WTC11 (cell line): ENCODE measurements at regions not wholly inside any gene's neighbourhood (a gene's known extent, or its start where the extent isn't known, plus 50 kb on each side); places are given as distances from the start of the nearest gene placed in this dataset.

Experiments
- ATF1 ChIP-seq: sonication (generic); formaldehyde crosslinking; IDR thresholded peaks from 2 replicates; pipeline ENCODE4 v1.8.1; 2023; ENCODE audit warnings: mild to moderate bottlenecking, moderate library complexity, missing genetic modification reagents
- CTCF ChIP-seq: fragments of 200-600 bp; IDR thresholded peaks from 2 replicates; pipeline ENCODE4 v1.8.0; 2022; ENCODE audit warnings: antibody characterized with exemption
- GRHL2 ChIP-seq: fragments of 250-450 bp; sonication (Bioruptor Pico); IDR thresholded peaks from 2 replicates; pipeline ENCODE4 v1.8.0; 2022; ENCODE audit warnings: mild to moderate bottlenecking, moderate library complexity; ENCODE audit not compliant: insufficient replicate concordance, severe bottlenecking
- ZNF138 ChIP-seq: sonication (generic); formaldehyde crosslinking; conservative IDR thresholded peaks from 2 replicates; pipeline ENCODE4 v1.8.1; 2022; ENCODE audit warnings: mild to moderate bottlenecking, moderate library complexity, missing genetic modification reagents
- TF ChIP-seq, protein P1 (sequence below): fragments of 250-450 bp; sonication (Bioruptor Pico); conservative IDR thresholded peaks from 2 replicates; pipeline ENCODE4 v1.9.0; 2021; ENCODE audit warnings: mild to moderate bottlenecking
- TF ChIP-seq, protein P2 (sequence below): fragments of 250-450 bp; sonication (Bioruptor Pico); IDR thresholded peaks from 2 replicates; pipeline ENCODE4 v1.9.0; 2021; ENCODE audit warnings: mild to moderate bottlenecking, borderline replicate concordance
- TF ChIP-seq, protein P3 (sequence below): sonication (generic); formaldehyde crosslinking; IDR thresholded peaks from 2 replicates; pipeline ENCODE4 v1.8.0; 2022; ENCODE audit warnings: missing genetic modification reagents
- TF ChIP-seq, protein P4 (sequence below): sonication (generic); formaldehyde crosslinking; IDR thresholded peaks from 2 replicates; pipeline ENCODE4 v1.8.0; 2022; ENCODE audit warnings: mild to moderate bottlenecking, missing genetic modification reagents

DNA sequence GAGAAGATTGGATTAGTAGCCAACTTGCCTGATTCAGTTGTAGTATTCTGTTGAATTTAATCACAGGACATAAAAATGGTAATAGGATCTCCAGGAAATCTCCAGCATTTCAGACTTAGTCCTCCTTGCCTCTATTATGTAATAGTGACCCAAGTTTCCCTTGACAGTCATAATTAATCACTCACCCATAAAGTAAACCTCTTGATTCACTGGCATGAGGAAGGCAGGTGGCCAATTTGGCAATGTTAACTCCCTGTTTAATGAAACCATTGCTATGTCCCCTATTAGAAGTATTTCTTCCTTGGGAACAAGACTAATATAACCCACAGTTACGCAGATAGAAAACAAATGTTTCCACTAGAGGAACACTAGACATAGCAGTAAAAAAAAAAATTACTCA, 604.8 kb upstream of the CXADR start:
- TF ChIP-seq CTCF (no peak), ZNF138 (CRISPR knock-in tag) (no peak), ATF1 (CRISPR knock-in tag) (no peak), GRHL2 (CRISPR knock-in tag) (no peak)
- TF ChIP-seq, protein P1, sequence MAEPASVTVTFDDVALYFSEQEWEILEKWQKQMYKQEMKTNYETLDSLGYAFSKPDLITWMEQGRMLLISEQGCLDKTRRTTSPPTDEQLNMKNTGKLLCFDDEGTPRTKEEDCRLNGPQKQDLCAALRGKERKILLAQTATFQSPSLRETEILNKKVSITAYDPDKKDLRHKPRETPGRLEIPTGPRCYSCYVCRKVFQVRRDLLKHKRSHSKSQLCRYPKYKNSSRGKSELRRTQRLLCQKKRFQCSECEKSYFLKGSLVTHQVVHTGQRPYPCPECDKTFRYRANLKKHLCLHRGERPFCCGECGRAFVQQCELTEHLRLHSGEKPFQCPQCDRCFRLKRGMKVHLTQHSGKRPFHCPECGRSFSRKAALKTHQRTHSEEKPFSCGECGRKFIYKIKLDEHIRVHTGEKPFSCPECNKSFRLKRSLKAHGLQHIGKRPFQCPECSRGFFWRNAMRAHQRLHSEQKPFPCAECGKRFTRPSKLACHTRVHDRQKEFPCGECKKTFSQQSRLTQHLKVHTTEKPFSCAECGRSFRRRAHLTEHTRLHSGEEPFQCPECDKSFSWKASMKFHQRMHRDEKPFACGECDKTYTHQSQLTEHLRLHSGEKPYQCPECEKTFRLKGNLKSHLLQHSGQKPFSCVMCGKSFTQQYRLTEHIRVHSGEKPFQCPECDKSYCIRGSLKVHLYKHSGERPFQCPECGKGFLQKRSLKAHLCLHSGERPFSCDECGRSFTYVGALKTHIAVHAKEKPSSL (CRISPR knock-in tag): no peak
- TF ChIP-seq, protein P2, sequence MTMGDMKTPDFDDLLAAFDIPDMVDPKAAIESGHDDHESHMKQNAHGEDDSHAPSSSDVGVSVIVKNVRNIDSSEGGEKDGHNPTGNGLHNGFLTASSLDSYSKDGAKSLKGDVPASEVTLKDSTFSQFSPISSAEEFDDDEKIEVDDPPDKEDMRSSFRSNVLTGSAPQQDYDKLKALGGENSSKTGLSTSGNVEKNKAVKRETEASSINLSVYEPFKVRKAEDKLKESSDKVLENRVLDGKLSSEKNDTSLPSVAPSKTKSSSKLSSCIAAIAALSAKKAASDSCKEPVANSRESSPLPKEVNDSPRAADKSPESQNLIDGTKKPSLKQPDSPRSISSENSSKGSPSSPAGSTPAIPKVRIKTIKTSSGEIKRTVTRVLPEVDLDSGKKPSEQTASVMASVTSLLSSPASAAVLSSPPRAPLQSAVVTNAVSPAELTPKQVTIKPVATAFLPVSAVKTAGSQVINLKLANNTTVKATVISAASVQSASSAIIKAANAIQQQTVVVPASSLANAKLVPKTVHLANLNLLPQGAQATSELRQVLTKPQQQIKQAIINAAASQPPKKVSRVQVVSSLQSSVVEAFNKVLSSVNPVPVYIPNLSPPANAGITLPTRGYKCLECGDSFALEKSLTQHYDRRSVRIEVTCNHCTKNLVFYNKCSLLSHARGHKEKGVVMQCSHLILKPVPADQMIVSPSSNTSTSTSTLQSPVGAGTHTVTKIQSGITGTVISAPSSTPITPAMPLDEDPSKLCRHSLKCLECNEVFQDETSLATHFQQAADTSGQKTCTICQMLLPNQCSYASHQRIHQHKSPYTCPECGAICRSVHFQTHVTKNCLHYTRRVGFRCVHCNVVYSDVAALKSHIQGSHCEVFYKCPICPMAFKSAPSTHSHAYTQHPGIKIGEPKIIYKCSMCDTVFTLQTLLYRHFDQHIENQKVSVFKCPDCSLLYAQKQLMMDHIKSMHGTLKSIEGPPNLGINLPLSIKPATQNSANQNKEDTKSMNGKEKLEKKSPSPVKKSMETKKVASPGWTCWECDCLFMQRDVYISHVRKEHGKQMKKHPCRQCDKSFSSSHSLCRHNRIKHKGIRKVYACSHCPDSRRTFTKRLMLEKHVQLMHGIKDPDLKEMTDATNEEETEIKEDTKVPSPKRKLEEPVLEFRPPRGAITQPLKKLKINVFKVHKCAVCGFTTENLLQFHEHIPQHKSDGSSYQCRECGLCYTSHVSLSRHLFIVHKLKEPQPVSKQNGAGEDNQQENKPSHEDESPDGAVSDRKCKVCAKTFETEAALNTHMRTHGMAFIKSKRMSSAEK (CRISPR knock-in tag): no peak
- TF ChIP-seq, protein P3, sequence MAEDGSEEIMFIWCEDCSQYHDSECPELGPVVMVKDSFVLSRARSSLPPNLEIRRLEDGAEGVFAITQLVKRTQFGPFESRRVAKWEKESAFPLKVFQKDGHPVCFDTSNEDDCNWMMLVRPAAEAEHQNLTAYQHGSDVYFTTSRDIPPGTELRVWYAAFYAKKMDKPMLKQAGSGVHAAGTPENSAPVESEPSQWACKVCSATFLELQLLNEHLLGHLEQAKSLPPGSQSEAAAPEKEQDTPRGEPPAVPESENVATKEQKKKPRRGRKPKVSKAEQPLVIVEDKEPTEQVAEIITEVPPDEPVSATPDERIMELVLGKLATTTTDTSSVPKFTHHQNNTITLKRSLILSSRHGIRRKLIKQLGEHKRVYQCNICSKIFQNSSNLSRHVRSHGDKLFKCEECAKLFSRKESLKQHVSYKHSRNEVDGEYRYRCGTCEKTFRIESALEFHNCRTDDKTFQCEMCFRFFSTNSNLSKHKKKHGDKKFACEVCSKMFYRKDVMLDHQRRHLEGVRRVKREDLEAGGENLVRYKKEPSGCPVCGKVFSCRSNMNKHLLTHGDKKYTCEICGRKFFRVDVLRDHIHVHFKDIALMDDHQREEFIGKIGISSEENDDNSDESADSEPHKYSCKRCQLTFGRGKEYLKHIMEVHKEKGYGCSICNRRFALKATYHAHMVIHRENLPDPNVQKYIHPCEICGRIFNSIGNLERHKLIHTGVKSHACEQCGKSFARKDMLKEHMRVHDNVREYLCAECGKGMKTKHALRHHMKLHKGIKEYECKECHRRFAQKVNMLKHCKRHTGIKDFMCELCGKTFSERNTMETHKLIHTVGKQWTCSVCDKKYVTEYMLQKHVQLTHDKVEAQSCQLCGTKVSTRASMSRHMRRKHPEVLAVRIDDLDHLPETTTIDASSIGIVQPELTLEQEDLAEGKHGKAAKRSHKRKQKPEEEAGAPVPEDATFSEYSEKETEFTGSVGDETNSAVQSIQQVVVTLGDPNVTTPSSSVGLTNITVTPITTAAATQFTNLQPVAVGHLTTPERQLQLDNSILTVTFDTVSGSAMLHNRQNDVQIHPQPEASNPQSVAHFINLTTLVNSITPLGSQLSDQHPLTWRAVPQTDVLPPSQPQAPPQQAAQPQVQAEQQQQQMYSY: no peak
- TF ChIP-seq, protein P4, sequence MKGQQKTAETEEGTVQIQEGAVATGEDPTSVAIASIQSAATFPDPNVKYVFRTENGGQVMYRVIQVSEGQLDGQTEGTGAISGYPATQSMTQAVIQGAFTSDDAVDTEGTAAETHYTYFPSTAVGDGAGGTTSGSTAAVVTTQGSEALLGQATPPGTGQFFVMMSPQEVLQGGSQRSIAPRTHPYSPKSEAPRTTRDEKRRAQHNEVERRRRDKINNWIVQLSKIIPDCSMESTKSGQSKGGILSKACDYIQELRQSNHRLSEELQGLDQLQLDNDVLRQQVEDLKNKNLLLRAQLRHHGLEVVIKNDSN: no peak
